SK-N-SH treated with all-trans-retinoic acid at 6 μM for 48 hours (cell line): ENCODE measurements at regions not wholly inside any gene's neighbourhood (a gene's known extent, or its start where the extent isn't known, plus 50 kb on each side); places are given as distances from the start of the nearest gene placed in this dataset.
"Not testable (repeated sequence)": the region's sequence is repeated elsewhere in the genome, so short reads cannot be mapped to it uniquely, and the experiment has no call there.

Experiments used
- ATAC-seq: fragments of 200-7000 bp; cut with Tn5 transposase; 3 replicates; pipeline ENCODE4 v1.9.1; 2020; ENCODE audit warnings: mild to moderate bottlenecking, moderate library complexity
- ARNTL ChIP-seq: fragments of 450-650 bp; formaldehyde crosslinking; IDR thresholded peaks from 2 replicates; pipeline ENCODE4 v1.5.0; 2020; ENCODE audit warnings: low read depth, mild to moderate bottlenecking, moderate library complexity, borderline replicate concordance
- BACH2 ChIP-seq: fragments of 250-450 bp; sonication (Bioruptor Pico); IDR thresholded peaks from 2 replicates; pipeline ENCODE4 v1.9.0; 2021; ENCODE audit warnings: mild to moderate bottlenecking, borderline replicate concordance
- CSDC2 ChIP-seq: fragments of 250-450 bp; sonication (Bioruptor Pico); IDR thresholded peaks from 2 replicates; pipeline ENCODE4 v1.5.0; 2020; ENCODE audit warnings: mild to moderate bottlenecking, moderate library complexity
- GLIS3 ChIP-seq: fragments of 250-450 bp; sonication (Bioruptor Pico); IDR thresholded peaks from 2 replicates; pipeline ENCODE4 v1.5.0; 2020; ENCODE audit warnings: mild to moderate bottlenecking, moderate library complexity
- ISL1 ChIP-seq: fragments of 250-450 bp; sonication (Bioruptor Pico); IDR thresholded peaks from 2 replicates; pipeline ENCODE4 v2.1.2; 2022; ENCODE audit warnings: mild to moderate bottlenecking, moderate library complexity
- OSR1 ChIP-seq: fragments of 250-450 bp; sonication (Bioruptor Pico); IDR thresholded peaks from 2 replicates; pipeline ENCODE4 v1.8.0; 2022; ENCODE audit warnings: moderate library complexity, mild to moderate bottlenecking, inconsistent platforms
- PPARA ChIP-seq: fragments of 250-450 bp; sonication (Bioruptor Pico); IDR thresholded peaks from 2 replicates; pipeline ENCODE4 v1.5.0; 2020; ENCODE audit warnings: mild to moderate bottlenecking, borderline replicate concordance
- RARB ChIP-seq: fragments of 250-450 bp; sonication (Bioruptor Pico); IDR thresholded peaks from 2 replicates; pipeline ENCODE4 v1.8.0; 2021; ENCODE audit warnings: mild to moderate bottlenecking, moderate library complexity
- SNAI2 ChIP-seq: fragments of 250-450 bp; sonication (Bioruptor Pico); IDR thresholded peaks from 2 replicates; pipeline ENCODE4 v1.5.0; 2020; ENCODE audit warnings: mild to moderate bottlenecking, moderate library complexity
- TCF4 ChIP-seq: fragments of 250-450 bp; sonication (Bioruptor Pico); IDR thresholded peaks from 2 replicates; pipeline ENCODE4 v1.8.0; 2021; ENCODE audit warnings: mild to moderate bottlenecking, moderate library complexity, borderline replicate concordance
- TOX ChIP-seq: fragments of 250-450 bp; sonication (Bioruptor Pico); IDR thresholded peaks from 2 replicates; pipeline ENCODE4 v1.8.0; 2021; ENCODE audit warnings: mild to moderate bottlenecking, moderate library complexity, borderline replicate concordance
- ZC3H10 ChIP-seq: fragments of 250-450 bp; sonication (Bioruptor Pico); IDR thresholded peaks from 2 replicates; pipeline ENCODE4 v1.5.1; 2021; ENCODE audit warnings: mild to moderate bottlenecking, moderate library complexity
- ZFP3 ChIP-seq: fragments of 250-450 bp; sonication (Bioruptor Pico); IDR thresholded peaks from 2 replicates; pipeline ENCODE4 v1.5.0; 2020; ENCODE audit warnings: mild to moderate bottlenecking, moderate library complexity
- ZFP30 ChIP-seq: fragments of 450-650 bp; formaldehyde crosslinking; IDR thresholded peaks from 2 replicates; pipeline ENCODE4 v1.5.0; 2022; ENCODE audit warnings: mild to moderate bottlenecking, moderate library complexity
- ZNF565 ChIP-seq: fragments of 450-650 bp; formaldehyde crosslinking; conservative IDR thresholded peaks from 2 replicates; pipeline ENCODE4 v1.5.0; 2020; ENCODE audit warnings: low read depth, mild to moderate bottlenecking, moderate library complexity
- ZNF70 ChIP-seq: fragments of 450-650 bp; formaldehyde crosslinking; IDR thresholded peaks from 2 replicates; pipeline ENCODE4 v1.5.0; 2020; ENCODE audit warnings: mild to moderate bottlenecking, moderate library complexity
- ZNF8 ChIP-seq: fragments of 450-650 bp; formaldehyde crosslinking; IDR thresholded peaks from 2 replicates; pipeline ENCODE4 v1.5.0; 2020; ENCODE audit warnings: mild to moderate bottlenecking, moderate library complexity
- TF ChIP-seq, protein P1 (sequence below): fragments of 250-450 bp; sonication (Bioruptor Pico); IDR thresholded peaks from 2 replicates; pipeline ENCODE4 v1.5.1; 2021; ENCODE audit warnings: mild to moderate bottlenecking, moderate library complexity
- TF ChIP-seq, protein P2 (sequence below): fragments of 250-450 bp; sonication (Bioruptor Pico); IDR thresholded peaks from 2 replicates; pipeline ENCODE4 v1.8.0; 2020; ENCODE audit warnings: mild to moderate bottlenecking, moderate library complexity, borderline replicate concordance
- TF ChIP-seq, protein P3 (sequence below): fragments of 250-450 bp; sonication (Bioruptor Pico); IDR thresholded peaks from 2 replicates; pipeline ENCODE4 v1.8.0; 2021; ENCODE audit warnings: low read depth, mild to moderate bottlenecking, moderate library complexity, borderline replicate concordance
- TF ChIP-seq, protein P4 (sequence below): fragments of 250-450 bp; sonication (Bioruptor Pico); IDR thresholded peaks from 2 replicates; pipeline ENCODE4 v1.5.1; 2020; ENCODE audit warnings: low read depth, mild to moderate bottlenecking, moderate library complexity
- TF ChIP-seq, protein P5 (sequence below): fragments of 250-450 bp; sonication (Bioruptor Pico); IDR thresholded peaks from 2 replicates; pipeline ENCODE4 v1.5.0; 2020; ENCODE audit warnings: mild to moderate bottlenecking, moderate library complexity

DNA sequence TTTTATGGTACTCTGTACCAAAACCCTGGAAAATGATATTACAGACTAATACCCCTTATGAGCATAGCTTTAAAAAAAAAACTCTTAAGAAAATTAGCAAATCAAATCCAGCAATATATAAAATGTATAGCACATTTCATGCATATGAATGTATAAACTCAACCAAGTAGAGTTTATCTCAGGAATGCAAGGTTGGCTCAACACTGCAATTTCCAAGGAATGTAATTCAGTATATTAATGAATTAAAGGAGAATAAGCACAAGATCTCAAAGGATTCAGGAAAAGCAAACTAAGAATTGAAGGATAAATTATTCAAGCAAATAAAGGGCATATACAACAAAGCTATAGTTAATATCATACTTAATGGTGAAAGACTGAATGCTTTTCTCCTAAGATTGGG is 61.9 kb upstream of the RPL38 start (continued):
- TF ChIP-seq, protein P1, sequence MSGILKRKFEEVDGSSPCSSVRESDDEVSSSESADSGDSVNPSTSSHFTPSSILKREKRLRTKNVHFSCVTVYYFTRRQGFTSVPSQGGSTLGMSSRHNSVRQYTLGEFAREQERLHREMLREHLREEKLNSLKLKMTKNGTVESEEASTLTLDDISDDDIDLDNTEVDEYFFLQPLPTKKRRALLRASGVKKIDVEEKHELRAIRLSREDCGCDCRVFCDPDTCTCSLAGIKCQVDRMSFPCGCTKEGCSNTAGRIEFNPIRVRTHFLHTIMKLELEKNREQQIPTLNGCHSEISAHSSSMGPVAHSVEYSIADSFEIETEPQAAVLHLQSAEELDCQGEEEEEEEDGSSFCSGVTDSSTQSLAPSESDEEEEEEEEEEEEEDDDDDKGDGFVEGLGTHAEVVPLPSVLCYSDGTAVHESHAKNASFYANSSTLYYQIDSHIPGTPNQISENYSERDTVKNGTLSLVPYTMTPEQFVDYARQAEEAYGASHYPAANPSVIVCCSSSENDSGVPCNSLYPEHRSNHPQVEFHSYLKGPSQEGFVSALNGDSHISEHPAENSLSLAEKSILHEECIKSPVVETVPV: no peak
- TF ChIP-seq ZC3H10 (CRISPR knock-in tag): no peak
- TF ChIP-seq OSR1 (CRISPR knock-in tag): no peak
- no peak for TF ChIP-seq TCF4 (CRISPR knock-in tag)
- TF ChIP-seq RARB (CRISPR knock-in tag): no peak

DNA sequence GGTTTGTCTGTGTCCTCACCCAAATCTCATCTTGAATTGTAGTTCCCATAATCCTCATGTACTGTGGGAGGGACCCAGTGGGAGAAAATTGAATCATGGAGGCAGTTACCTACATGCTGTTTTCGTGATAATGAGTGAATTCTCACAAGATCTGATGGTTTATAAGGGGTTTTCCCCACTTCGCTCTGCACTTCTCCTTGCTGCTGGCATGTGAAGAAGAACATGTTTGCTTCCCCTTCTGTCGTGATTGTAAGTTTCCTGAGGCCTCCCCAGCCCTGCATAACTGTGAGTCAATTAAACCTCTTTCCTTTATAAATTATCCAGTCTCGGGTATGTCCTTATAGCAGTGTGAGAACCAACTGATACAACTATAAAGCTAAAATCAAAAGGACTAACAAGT is 60.2 kb upstream of the RPL38 start:
- ATAC-seq: not testable (repeated sequence)

DNA sequence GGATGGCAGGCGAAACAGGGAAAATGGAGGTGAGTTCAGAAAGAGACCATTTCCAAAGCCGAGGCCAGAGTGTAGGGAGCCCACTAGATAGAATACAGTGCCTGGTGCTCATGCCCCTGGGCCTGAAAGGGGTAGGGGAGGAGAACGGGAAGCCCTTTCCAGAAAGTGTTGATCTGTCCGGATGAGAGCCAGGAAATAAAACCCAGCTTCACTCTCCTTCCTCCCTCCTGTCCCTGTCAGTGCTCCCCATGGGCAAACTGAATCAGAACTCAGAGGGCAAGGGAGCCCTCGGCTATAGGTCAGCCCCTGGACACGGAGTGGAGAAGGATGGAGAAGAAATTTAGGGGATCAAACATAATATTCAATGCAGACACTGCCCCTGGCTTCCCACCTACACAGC is 57.7 kb upstream of the RPL38 start:
- no peak for ATAC-seq
- no peak for TF ChIP-seq ZFP30
- no peak for TF ChIP-seq TOX (CRISPR knock-in tag)
- TF ChIP-seq, protein P2, sequence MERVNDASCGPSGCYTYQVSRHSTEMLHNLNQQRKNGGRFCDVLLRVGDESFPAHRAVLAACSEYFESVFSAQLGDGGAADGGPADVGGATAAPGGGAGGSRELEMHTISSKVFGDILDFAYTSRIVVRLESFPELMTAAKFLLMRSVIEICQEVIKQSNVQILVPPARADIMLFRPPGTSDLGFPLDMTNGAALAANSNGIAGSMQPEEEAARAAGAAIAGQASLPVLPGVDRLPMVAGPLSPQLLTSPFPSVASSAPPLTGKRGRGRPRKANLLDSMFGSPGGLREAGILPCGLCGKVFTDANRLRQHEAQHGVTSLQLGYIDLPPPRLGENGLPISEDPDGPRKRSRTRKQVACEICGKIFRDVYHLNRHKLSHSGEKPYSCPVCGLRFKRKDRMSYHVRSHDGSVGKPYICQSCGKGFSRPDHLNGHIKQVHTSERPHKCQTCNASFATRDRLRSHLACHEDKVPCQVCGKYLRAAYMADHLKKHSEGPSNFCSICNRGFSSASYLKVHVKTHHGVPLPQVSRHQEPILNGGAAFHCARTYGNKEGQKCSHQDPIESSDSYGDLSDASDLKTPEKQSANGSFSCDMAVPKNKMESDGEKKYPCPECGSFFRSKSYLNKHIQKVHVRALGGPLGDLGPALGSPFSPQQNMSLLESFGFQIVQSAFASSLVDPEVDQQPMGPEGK (CRISPR knock-in tag): no peak
- TF ChIP-seq, protein P3, sequence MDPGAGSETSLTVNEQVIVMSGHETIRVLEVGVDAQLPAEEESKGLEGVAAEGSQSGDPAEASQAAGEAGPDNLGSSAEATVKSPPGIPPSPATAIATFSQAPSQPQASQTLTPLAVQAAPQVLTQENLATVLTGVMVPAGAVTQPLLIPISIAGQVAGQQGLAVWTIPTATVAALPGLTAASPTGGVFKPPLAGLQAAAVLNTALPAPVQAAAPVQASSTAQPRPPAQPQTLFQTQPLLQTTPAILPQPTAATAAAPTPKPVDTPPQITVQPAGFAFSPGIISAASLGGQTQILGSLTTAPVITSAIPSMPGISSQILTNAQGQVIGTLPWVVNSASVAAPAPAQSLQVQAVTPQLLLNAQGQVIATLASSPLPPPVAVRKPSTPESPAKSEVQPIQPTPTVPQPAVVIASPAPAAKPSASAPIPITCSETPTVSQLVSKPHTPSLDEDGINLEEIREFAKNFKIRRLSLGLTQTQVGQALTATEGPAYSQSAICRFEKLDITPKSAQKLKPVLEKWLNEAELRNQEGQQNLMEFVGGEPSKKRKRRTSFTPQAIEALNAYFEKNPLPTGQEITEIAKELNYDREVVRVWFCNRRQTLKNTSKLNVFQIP (CRISPR knock-in tag): no peak
- TF ChIP-seq, protein P4, sequence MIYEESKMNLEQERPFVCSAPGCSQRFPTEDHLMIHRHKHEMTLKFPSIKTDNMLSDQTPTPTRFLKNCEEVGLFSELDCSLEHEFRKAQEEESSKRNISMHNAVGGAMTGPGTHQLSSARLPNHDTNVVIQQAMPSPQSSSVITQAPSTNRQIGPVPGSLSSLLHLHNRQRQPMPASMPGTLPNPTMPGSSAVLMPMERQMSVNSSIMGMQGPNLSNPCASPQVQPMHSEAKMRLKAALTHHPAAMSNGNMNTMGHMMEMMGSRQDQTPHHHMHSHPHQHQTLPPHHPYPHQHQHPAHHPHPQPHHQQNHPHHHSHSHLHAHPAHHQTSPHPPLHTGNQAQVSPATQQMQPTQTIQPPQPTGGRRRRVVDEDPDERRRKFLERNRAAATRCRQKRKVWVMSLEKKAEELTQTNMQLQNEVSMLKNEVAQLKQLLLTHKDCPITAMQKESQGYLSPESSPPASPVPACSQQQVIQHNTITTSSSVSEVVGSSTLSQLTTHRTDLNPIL (CRISPR knock-in tag): no peak
- TF ChIP-seq CSDC2 (CRISPR knock-in tag): no peak
- no peak for TF ChIP-seq BACH2
- TF ChIP-seq, protein P5, sequence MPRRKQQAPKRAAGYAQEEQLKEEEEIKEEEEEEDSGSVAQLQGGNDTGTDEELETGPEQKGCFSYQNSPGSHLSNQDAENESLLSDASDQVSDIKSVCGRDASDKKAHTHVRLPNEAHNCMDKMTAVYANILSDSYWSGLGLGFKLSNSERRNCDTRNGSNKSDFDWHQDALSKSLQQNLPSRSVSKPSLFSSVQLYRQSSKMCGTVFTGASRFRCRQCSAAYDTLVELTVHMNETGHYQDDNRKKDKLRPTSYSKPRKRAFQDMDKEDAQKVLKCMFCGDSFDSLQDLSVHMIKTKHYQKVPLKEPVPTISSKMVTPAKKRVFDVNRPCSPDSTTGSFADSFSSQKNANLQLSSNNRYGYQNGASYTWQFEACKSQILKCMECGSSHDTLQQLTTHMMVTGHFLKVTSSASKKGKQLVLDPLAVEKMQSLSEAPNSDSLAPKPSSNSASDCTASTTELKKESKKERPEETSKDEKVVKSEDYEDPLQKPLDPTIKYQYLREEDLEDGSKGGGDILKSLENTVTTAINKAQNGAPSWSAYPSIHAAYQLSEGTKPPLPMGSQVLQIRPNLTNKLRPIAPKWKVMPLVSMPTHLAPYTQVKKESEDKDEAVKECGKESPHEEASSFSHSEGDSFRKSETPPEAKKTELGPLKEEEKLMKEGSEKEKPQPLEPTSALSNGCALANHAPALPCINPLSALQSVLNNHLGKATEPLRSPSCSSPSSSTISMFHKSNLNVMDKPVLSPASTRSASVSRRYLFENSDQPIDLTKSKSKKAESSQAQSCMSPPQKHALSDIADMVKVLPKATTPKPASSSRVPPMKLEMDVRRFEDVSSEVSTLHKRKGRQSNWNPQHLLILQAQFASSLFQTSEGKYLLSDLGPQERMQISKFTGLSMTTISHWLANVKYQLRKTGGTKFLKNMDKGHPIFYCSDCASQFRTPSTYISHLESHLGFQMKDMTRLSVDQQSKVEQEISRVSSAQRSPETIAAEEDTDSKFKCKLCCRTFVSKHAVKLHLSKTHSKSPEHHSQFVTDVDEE (CRISPR knock-in tag): no peak
- no peak for TF ChIP-seq PPARA (CRISPR knock-in tag)
- no peak for TF ChIP-seq TCF4 (CRISPR knock-in tag)
- TF ChIP-seq, protein P1: no peak
- no peak for TF ChIP-seq ISL1
- TF ChIP-seq GLIS3 (CRISPR knock-in tag): no peak

DNA sequence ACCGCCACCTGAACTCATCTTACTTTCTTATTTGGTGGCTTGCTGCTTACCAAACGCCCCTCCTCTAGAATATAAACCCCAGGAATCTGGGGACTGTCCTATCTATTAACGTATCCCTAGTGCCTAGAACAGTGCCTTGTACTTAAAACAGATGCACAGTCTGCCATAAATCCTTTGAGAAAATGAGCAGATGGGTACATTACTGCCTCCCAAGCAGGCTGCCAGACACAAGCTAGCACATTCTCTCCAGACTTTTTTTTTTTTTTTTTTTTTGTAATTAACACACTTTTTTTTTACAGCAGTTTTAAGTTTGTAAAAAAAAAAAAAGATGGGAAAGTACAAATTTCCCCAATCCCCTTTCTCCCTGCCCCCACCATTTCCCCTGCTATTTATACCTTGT is 57.3 kb upstream of the RPL38 start:
- no peak for ATAC-seq
- TF ChIP-seq ZFP30 (no peak), RARB (CRISPR knock-in tag) (no peak), OSR1 (CRISPR knock-in tag) (no peak), ARNTL (CRISPR knock-in tag) (no peak), TOX (CRISPR knock-in tag) (no peak), ZNF8 (no peak), ZNF70 (CRISPR knock-in tag) (no peak), SNAI2 (CRISPR knock-in tag) (no peak), ZFP3 (CRISPR knock-in tag) (no peak), CSDC2 (CRISPR knock-in tag) (no peak), PPARA (CRISPR knock-in tag) (no peak), BACH2 (no peak), GLIS3 (CRISPR knock-in tag) (no peak), ISL1 (no peak), ZNF565 (CRISPR knock-in tag) (no peak)
- TF ChIP-seq, protein P1: no peak
- TF ChIP-seq, protein P3 (CRISPR knock-in tag): no peak
